NCI-H345 (cell line): ENCODE measurements at regions not wholly inside any gene's neighbourhood (a gene's known extent, or its start where the extent isn't known, plus 50 kb on each side); places are given as distances from the start of the nearest gene placed in this dataset.
A peak's percentile ranks its signal among the peaks of the same experiment; 100 is the strongest.

ENCODE experiments used
- DNase-seq: peaks from one replicate; lab custom pipeline; 2025; lab: John Stamatoyannopoulos, UW

DNA sequence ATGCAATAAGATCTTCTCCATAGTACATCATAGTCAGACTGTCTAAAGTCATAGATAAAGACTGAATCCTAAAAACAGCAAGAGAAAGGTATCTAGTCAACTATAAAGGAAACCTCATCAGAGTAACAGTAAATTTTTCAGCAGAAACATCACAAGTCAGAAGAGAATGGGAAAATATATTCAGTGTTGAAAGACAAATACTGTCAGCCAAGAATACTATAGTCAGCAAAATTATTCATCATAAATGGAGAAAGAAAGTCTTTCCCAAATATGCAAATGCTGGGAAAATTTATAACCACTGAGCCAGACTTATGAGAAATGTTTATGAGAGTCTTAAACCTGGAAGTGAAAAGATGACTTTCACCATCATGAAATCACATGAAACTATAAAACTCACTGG is 136.7 kb downstream of the KDR start:
- no peak for DNase-seq

DNA sequence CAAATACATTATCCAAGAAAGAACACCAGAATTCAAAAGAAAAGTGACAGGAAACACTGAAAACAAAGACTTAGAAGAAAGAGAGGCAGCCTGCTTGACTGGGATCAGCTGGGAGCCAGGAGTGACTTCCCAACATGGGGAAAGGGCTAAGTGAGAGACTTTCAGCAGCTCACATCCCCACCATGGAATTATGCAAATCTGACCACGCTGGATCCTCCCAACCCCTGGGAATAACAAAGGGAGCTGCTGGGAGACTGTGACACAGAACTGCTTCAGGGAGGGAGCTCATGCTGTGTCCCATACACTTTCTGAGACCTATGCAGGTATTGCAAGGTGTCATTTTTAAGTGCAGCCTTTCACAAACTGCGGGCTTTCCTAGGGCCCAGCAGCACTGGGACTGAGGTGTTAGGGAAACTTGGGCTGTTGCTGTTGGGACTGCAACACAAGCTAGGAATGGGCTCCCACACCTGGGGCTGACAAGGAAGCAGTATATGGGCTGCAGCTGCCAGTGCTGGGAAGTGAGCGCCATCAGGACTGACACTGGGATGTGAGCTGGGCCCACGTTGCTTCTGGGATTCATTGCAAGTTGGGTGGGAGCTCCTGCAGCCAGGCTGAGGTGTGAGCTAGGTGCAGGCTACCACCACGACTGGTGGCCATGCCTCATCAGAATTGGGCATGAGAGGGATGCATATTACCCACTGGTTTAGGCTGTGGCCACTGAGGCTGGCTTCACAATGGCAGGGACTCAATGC is 139.1 kb downstream of the KDR start:
- DNase-seq, result no peak

DNA sequence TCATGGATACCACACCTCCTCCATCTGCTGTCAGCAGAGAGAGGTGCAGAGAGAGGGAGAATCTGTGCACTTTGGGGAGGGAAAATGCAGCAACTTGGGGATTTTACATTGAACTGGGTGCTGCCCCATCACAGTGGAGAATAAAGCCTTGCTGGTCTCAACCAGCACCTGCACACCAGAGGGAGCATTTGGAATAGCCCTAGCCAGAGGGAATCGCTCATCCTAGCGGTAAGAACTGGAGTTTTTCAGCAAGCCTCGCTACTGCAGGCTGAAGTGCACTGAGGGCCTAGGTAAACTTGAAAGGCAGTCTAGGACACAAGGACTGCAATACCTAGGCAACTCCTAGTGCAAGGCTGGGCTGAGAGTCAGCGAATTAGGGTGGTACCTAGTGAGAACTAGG is 148.7 kb downstream of the KDR start:
- DNase-seq, result no peak

DNA sequence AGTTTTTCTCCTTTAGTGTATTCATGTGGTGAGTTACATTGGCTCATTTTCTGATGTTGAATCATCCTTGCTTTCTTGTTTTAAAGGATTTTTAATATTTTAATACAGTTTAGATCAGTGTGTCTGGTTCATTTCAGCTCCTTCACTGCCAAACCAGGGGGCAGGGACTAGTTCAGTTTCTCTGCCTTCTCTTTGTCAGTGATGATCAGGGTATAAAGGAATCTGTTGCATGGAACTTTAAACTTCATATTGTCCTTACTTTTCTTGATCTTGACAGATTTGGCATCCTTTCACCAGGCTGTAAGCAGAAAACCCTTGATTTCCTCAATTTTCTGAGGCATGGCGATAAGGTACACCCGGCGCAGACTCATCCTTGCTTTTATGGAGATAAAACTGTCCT is 149.4 kb downstream of the KDR start:
- DNase-seq, result no peak

DNA sequence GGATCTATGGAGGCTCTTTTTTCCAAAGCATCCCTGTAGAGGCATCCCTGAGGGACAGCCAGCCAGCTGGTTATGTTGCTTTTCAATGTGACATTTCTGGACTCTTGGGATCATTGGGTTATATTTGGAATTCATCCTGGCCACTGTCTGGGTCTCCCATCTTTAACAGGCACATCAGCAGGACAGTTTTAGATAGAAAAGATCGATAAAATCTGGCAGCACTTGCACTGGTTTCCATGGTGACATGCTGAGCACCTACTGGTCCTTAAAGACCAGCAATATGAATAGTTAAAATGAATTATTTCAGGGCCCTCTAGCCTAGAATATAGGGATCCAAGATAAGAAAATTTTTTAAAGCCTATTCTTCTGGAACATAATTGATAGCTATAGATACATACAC is 151.6 kb downstream of the KDR start:
- no peak for DNase-seq

DNA sequence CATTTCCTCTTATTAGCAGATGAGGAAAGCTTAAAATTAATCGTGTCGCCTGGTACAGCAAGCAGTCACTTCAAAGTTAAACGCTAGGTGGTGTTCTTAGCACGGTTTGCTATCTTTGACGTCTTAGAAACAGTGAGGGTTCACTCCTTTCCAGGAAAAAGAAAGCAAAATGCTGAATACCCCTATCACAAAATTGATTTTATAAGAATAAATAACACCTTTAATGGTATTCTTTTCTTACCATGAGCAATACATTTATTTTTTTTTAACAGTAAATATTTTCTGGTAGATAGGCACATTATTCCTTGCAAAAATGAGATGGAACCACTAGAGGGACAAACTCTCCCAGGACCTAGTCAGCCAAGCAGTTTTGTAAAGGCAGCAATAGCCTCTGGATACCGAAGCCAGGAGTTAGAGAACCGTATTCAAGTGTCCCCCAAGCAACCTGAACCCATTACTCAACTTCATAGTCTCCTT is 153.9 kb downstream of the KDR start:
- peak; percentile 6 for DNase-seq

DNA sequence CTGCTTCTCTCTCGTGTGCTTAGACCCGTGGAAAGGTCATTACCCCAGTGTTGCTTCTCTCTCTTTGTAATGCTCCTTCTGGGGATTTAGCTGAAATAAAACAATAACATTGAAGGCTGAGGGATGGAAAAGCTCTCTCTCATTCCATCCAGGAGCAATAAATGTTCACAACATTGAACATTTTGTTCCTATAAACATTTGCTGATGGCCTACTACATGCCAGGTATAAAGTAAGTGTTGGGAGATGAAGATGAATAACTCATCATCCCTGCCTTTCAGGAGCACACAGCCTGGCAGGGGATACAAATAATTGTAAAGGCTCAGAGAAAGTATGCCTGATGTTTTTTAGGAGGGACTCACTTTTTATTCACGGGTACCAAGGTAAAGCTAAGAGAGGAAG is 158.1 kb downstream of the KDR start:
- DNase-seq, result no peak

DNA sequence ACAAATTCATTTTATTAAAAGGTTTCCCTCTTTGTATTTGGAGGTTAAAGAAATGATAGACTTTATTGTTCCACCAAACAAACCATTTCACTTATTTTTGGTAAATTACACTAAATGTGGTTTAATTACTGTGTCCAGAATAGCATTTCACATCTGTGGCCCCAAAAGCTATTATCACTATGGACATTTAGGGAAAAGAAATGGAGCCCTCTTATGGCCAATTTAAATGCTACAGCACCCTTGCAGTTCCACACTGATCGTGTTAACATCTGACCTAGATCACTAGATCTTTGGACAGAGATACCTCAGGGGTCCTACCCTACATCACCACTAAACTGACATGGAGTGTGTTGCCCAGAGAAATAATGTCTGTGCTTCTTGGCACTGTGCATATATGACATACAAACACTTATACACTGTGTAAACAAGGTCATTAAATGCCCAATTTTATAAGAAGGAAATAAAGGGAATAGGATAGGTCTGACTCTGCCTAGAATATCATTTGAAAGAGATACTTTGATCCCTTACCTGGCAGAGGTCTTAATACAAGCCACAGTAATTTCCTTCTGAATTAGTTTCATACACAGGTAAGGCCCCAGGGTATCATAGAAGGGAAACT is 163.9 kb downstream of the KDR start:
- DNase-seq, result peak; percentile 9

DNA sequence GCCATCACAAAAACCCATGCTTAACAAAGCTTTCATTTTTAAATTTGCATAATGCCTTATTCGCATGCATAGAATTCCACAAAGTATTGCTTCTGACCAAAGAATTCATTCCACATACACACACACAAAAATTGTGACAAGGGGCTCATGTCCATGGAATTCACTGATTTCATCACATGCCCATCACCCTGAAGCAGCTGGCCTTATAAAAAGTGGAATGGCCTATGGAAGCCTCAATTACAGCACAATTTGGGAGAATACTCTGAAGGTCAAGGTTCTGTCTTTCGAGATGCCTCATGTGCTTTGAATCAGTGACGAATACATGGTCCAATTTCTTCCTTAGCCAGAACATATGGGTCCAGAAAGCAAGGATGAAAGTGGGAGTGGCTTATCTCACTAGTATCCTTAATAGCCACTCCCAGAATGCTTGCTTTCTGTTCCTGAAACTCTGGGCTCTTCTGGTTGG is 165.7 kb downstream of the KDR start:
- no peak for DNase-seq

DNA sequence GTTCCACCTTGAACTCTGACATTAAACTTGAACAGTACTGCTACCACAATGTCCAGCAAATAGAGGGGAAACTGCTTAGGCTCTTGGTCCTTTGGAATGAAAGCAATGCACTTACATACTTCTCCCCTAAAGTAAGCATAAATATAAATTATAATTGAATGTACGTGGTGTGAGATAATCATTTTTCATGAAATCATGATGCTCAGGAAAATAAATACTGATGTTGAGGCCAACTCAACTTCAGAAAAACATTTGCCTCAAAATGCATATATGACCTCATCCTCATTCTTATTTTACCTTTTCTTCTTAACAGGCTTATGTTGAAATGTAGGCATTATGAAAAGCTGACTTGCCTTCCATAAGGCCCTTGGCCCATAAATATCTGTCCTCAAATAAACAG is 166.3 kb downstream of the KDR start:
- DNase-seq, result no peak

DNA sequence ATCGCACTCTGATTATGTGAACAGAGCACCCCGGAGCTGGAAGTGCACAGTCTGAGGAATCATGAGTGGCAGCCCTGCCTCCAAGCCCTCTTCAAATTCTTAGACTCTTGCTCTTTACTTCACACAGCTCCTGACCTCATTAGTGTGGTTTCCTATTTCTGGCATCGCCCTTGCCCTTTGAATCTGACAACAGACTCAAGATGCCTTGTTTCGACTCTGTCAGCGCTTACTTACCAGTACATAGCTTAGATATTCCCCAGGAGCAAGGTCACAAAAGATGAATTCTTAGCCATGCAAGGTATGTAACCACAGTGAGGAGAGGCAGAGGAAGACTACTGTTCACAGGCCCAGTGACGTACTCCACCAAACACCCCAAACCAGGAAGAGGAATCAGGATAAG is 167.2 kb downstream of the KDR start:
- DNase-seq, result no peak

DNA sequence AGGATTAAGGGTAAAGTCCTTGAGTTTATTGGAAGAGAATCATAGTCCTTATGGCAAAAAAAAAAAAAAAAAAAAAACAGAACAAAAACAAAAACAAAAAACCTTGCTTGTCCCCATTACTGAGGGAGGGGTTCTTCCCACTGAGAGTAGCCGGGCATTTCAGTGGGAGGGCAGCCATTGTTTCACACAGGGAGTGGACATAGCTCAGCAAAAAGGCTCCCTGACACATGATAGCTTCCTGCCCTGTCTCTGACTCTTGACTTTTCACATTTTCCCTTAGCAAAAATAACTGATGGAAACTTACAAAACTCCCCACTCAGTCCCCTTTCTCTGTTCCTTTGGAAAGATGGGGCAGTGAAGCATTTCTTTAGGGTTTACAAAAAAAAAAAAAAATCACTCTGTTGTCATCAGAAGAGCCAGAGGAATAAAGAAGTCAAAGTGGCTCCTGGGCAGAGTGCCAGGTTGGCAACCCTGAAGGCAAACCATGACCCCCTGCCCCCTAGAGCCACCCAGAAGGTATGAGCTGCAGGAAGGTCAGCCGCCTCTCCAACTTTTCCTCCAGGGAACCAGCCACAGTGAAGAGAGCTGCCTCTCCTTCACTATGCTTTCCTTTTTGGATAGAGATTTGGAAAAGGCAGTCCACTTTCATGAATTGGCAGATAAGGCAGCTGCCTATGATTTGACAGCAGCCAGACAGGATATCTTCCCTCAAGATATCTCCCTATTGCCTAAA is 170.6 kb downstream of the KDR start:
- peak; percentile 12 for DNase-seq

DNA sequence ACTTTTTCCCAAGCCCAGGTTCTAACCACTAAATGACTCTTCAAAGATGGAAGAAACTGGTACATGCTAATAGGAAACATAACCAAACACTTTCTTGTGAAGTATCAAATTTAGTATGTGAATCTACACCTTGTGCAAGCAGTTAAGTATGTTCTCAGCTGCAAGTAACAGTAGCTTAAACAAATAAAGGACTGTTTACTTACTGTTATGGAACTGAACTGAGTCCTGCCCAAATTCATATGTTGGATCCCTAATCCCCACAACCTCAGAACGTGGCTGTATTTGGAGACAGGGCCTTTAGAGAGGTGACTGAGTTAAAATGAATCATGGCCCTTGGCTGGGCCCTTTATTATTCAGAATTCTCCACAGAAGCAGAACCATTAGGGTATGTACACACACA is 178.7 kb downstream of the KDR start:
- DNase-seq, result peak; percentile 43

DNA sequence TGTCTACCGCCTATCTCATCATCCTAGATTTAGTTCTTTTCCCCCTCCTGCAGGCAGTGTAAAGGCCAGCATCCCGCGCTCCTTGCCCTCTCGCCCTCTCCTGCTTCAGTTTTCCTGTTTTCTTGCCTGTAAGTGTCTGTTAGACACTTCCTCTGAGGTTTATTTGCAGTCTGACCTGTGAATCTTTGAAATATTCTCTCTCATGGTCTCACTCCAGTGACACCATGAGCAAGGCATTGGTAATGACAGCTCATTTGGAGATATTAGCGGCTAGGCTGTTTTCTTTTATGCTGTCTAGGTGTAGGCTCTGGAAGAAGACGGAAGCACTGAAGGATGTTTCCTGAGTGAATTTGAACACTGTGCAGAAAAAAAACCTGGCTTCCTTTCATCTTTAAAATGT is 179.6 kb downstream of the KDR start:
- DNase-seq, result no peak

DNA sequence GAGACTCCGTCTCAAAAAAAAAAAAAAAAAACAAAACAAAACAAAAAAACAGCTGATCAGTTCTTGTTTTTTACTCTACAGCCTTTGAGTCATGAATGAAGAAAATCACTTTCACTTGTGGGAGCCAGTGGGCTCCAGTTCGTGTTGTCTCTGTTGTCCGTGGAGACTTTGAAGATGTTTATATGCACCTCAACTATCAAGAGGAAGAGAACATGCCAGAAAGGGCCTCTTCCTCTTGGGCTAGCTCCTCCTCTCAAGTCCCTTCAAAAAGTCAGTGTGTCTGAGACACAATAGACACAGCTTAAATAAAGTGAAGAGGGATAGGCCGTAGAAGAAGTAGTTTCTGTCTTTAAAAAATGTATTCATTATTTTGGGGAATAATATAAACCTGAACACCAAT is 182.7 kb downstream of the KDR start:
- no peak for DNase-seq

DNA sequence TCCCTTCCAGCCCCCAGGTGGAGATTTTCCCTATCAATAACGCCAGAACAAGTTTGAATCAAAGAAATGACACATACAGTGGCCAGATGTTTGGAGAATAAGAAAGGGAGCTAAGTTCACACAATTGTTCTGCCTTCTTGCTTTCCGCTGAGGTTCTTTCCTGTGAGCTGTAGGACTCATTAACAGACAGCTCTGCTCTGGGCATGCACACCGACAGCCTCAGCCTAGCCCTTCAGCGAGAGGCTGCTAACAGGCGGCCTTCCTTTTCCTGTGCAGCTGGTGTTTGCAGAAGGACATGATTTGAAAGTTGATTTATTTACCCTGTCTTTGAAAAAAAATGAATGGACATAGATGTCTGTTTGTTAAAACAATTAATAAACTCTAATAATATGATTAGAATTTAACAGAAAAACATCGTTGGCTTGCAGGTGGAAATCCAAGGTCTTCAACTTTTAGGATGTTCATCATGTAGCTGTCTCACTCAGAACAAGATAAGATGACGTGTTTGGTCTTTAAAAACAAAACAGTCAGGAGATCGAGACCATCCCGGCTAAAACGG is 183.3 kb downstream of the KDR start:
- DNase-seq, result peak; percentile 41

DNA sequence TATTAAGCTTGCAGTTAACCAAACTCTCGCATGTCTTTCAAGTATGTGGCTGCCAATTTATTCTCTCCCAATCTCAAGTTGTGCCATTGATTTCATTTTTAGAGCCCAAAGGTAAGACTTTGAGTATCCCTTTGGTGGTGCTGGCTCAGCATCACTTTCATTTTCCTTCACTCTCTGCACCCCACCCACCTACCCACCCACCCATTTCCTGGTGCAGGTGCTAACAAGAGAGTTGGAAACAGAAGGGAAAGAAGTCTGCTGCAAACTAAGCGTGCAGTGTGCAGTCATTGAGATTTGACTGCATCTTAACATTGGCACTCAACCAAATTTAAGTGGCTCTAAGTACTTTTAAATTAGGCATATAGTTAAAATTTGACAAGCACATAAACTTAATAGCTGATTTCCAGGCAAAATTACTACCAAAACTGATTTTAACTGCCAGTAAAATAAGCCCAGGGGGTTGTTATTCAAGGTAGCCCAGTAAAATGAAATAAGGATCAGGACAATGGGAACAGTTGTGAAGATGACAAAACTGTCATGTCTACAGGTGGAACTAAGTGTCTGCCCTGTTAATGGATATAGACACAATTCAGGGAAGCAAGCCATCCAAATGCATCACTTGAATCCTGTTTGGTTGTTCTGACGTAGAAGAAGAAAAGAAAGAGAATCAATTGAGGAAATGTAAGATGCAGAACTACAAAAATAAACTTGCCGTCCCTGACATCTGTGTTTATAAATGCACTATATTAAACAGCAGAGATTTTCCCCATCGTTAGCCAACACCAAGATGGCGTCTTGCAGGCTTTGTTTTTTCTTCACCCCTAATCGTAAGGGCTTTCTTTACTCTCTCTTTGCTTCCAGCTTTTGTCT is 184.2 kb downstream of the KDR start:
- peak; percentile 43 for DNase-seq

DNA sequence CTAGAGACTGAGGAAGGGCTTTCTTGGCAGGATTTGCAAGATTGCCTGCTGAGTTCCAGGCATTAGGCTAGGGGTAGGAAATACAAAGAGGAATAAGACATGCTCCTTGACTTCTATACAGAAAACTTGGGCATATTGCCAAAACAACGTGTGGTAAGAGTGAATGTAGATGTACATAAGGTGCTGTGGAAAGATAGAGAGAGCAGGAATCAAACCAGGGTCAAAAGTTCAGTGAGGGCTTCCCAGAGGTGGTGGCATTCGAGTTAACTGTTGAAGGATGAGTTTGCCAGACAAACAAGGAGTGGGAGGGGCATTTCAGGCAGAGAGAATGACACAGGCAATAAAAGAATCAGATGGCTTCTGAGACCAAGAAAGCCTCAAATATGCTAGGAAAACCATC is 187.9 kb downstream of the KDR start:
- no peak for DNase-seq

DNA sequence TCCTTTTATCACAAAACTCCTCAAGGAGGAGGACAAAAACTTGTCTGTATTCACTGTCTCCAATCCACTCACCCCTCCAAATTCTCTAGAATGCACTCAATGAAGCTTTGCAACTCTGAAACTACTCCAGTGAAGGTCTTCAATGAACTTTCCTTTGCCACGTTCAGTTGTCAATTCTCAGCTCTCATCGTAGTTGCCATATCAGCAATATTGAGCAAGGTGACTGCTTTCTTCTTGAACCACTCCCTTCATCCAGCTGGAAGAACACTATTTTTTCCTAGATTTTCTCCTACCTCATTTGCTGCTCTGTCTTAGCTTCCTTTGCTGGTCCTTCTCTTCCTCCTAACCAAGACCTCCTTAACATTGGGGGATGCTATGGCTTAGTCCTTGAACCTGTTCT is 191.8 kb downstream of the KDR start:
- DNase-seq, result no peak

DNA sequence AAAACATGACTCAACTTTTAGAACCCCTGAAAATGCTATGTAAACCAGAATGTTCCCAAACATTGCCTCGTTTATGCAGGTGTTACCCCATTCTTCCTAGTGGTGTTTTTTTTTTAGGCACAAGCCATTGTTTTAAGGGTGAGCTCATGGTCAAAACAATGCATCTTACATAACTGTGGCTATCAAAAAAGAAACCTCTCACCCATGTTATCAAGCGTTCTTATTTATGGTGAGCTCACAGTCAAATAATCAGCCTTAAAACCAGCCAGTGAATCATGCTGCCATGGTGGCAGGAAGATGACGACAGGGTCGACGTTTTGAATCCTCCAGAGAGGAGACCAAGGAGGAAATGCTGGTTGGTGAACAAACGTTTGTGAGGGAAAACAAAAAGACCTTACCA is 195.2 kb downstream of the KDR start:
- DNase-seq, result no peak

DNA sequence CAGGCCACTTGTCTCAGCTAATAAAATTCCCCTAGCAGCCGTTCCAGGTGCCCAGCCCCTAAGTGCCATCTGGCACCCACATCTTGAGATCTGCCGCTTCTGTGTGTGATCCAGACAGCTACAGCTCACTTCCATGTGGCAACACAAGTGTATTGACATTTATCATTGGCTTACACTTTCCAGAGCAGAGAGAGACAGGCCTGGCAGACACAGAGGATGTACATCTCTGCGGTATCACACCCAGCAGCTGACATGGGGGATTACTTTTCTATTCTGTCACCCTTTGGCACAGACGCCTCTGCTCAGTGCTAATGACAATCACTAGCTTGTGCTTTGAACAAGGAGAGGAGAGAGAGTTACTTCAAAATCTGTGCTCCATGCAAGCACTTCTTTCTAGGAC is 195.9 kb downstream of the KDR start:
- DNase-seq, result peak; percentile 65

DNA sequence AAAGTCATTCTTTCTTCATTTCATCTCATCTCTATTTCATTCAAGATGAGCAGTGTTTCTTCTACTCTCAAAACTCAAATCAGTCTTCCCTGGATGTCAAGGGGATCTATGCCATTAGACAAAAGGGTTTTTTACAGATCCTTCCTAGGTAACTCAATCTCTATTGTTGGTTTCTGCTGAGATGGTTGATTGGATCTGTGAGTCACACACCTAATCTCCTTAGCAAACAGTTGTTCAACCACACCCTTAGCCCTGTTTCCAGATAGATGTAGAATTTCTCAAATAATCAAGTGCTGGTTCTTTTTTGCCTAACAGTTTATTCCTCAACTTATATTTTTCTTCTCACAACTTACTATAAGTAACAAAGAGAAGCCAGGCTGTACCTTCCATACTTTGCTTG is 200.5 kb downstream of the KDR start:
- DNase-seq, result no peak
